Suppressor macrophage treated with lipopolysaccharide for 4 hours (primary cell): ENCODE measurements at regions not wholly inside any gene's neighbourhood (a gene's known extent, or its start where the extent isn't known, plus 50 kb on each side); places are given as distances from the start of the nearest gene placed in this dataset.
"Not testable (repeated sequence)": the region's sequence is repeated elsewhere in the genome, so short reads cannot be mapped to it uniquely, and the experiment has no call there.

Experiments
- DNase-seq: peaks from one replicate; pipeline ENCODE4 v3.0.0-alpha.2; 2020

GRCh38 chr5:99037668-99038067 lies 108.9 kb upstream of the CHD1 start:
- no peak for DNase-seq

- no peak for DNase-seq
These were observed 107.1 kb upstream of the CHD1 start for GRCh38 chr5:99035942-99036341.

- no peak for DNase-seq
These were observed 105.5 kb upstream of the CHD1 start for GRCh38 chr5:99034336-99034735.

GRCh38 chr5:99033014-99033900 lies 104.5 kb upstream of the CHD1 start:
- no peak for DNase-seq

GRCh38 chr5:99032234-99033013 lies 103.6 kb upstream of the CHD1 start:
- peak; percentile 77 for DNase-seq

GRCh38 chr5:99030906-99031440 lies 102.2 kb upstream of the CHD1 start:
- peak; percentile 87 for DNase-seq

GRCh38 chr5:99029172-99029571 lies 100.4 kb upstream of the CHD1 start:
- DNase-seq: no peak

- DNase-seq: not testable (repeated sequence)
These were observed 99.4 kb upstream of the CHD1 start for GRCh38 chr5:99028170-99028569.

- DNase-seq: peak; percentile 52
These were observed 96.7 kb upstream of the CHD1 start for GRCh38 chr5:99025298-99026045.

- no peak for DNase-seq
These were observed 94.5 kb upstream of the CHD1 start for GRCh38 chr5:99023330-99023729.

- no peak for DNase-seq
These were observed 93.4 kb upstream of the CHD1 start for GRCh38 chr5:99022250-99022649.

- DNase-seq: no peak
These were observed 91.9 kb upstream of the CHD1 start for GRCh38 chr5:99020698-99021048.

- DNase-seq: peak; percentile 49
These were observed 91.2 kb upstream of the CHD1 start for GRCh38 chr5:99019812-99020697.

- no peak for DNase-seq
These were observed 90.4 kb upstream of the CHD1 start for GRCh38 chr5:99019254-99019653.

GRCh38 chr5:99010294-99010693 lies 81.5 kb upstream of the CHD1 start:
- no peak for DNase-seq

GRCh38 chr5:99008009-99008408 lies 79.2 kb upstream of the CHD1 start:
- not testable (repeated sequence) for DNase-seq

GRCh38 chr5:99005506-99005905 lies 76.7 kb upstream of the CHD1 start:
- DNase-seq: no peak

- peak; percentile 84 for DNase-seq
These were observed 76.2 kb upstream of the CHD1 start for GRCh38 chr5:99004960-99005359.

GRCh38 chr5:99000876-99001275 lies 72.1 kb upstream of the CHD1 start:
- DNase-seq: peak; percentile 60

- DNase-seq: no peak
These were observed 71.4 kb upstream of the CHD1 start for GRCh38 chr5:99000221-99000620.

GRCh38 chr5:98999631-99000030 lies 70.8 kb upstream of the CHD1 start:
- no peak for DNase-seq

GRCh38 chr5:98997000-98997399 lies 68.2 kb upstream of the CHD1 start:
- no peak for DNase-seq
